GF-D8 (cell line): ENCODE measurements at regions not wholly inside any gene's neighbourhood (a gene's known extent, or its start where the extent isn't known, plus 50 kb on each side); places are given as distances from the start of the nearest gene placed in this dataset.

Experiments used
- DNase-seq: peaks from one replicate; lab custom pipeline; 2025; lab: John Stamatoyannopoulos, UW

- DNase-seq: no peak
These were observed 69.1 kb upstream of the TOP1 start for GRCh38 chr20:40959325-40960092.

- no peak for DNase-seq
These were observed 68.5 kb upstream of the TOP1 start for GRCh38 chr20:40960101-40960500.

- no peak for DNase-seq
These were observed 68.1 kb upstream of the TOP1 start for GRCh38 chr20:40960521-40960956.

GRCh38 chr20:40961176-40961575 lies 67.4 kb upstream of the TOP1 start:
- no peak for DNase-seq

GRCh38 chr20:40961686-40962640 lies 66.7 kb upstream of the TOP1 start:
- DNase-seq: no peak

GRCh38 chr20:40962733-40963504 lies 65.7 kb upstream of the TOP1 start:
- DNase-seq: peak; percentile 2

GRCh38 chr20:40963505-40963845 lies 65.1 kb upstream of the TOP1 start:
- DNase-seq: no peak

- DNase-seq: no peak
These were observed 63.0 kb upstream of the TOP1 start for GRCh38 chr20:40965671-40966070.

GRCh38 chr20:40966103-40966502 lies 62.5 kb upstream of the TOP1 start:
- no peak for DNase-seq

GRCh38 chr20:40966516-40967185 lies 62.0 kb upstream of the TOP1 start:
- no peak for DNase-seq

GRCh38 chr20:40967700-40968099 lies 60.9 kb upstream of the TOP1 start:
- DNase-seq: no peak

- peak; percentile 5 for DNase-seq
These were observed 59.6 kb upstream of the TOP1 start for GRCh38 chr20:40968816-40969562.

GRCh38 chr20:40970218-40970617 lies 58.4 kb upstream of the TOP1 start:
- DNase-seq: no peak

- no peak for DNase-seq
These were observed 51.4 kb upstream of the TOP1 start for GRCh38 chr20:40977218-40977617.

GRCh38 chr20:40978761-40979160 lies 49.9 kb upstream of the TOP1 start:
- DNase-seq: no peak
